Spleen (tissue), 11 donors: ENCODE measurements at regions not wholly inside any gene's neighbourhood (a gene's known extent, or its start where the extent isn't known, plus 50 kb on each side); places are given as distances from the start of the nearest gene placed in this dataset.

ENCODE experiments used
- DNase-seq: peaks from one replicate; pipeline ENCODE4 v3.0.0-alpha.2; 2020
- H3K27ac ChIP-seq, 8 donors: fragments of 200-600 bp; sonication (generic) in 7 of 8; 1 replicate in 4 of 8; 2 replicates in 4 of 8; pipeline versions ENCODE4 v1.5.0 to v1.8.0; 2016 to 2021; ENCODE audit warnings: inconsistent platforms in 4 of 8, mild to moderate bottlenecking in 4 of 8, moderate library complexity in 1 of 8
- H3K27me3 ChIP-seq, 7 donors: fragments of 200-600 bp; sonication (generic) in 6 of 7; replicated peaks in 1 of 7; 1 replicate in 4 of 7; 2 replicates in 3 of 7; pipeline versions ENCODE4 v1.5.0 to v1.8.0; 2016 to 2021; ENCODE audit warnings: inconsistent platforms in 3 of 7, mild to moderate bottlenecking in 1 of 7
- H3K36me3 ChIP-seq, 6 donors: fragments of 200-600 bp; sonication (generic) in 5 of 6; 1 replicate in 4 of 6; 2 replicates in 2 of 6; pipeline versions ENCODE4 v1.5.0 to v1.8.0; 2016 to 2021; ENCODE audit warnings: inconsistent platforms in 2 of 6
- H3K4me1 ChIP-seq, 6 donors: fragments of 200-600 bp; sonication (generic) in 5 of 6; 1 replicate in 3 of 6; 2 replicates in 3 of 6; pipeline versions ENCODE4 v1.5.0 to v1.8.0; 2016 to 2021; ENCODE audit warnings: inconsistent platforms in 3 of 6
- H3K4me3 ChIP-seq, 8 donors: fragments of 200-600 bp; sonication (generic) in 7 of 8; 1 replicate in 4 of 8; 2 replicates in 4 of 8; pipeline versions ENCODE4 v1.5.0 to v1.8.0; 2016 to 2021; ENCODE audit warnings: inconsistent platforms in 4 of 8, mild to moderate bottlenecking in 4 of 8, moderate library complexity in 2 of 8
- H3K9me3 ChIP-seq, 8 donors: fragments of 200-600 bp; sonication (generic) in 7 of 8; 1 replicate in 4 of 8; 2 replicates in 4 of 8; pipeline versions ENCODE4 v1.5.0 to v1.8.0; 2016 to 2021; ENCODE audit warnings: inconsistent platforms in 4 of 8
- POLR2A ChIP-seq, 3 donors: fragments of 450-650 bp; IDR thresholded peaks; one replicate each; pipeline ENCODE4 v1.5.1; 2017; ENCODE audit warnings: antibody characterized with exemption in 3 of 3, mild to moderate bottlenecking in 1 of 3
- POLR2AphosphoS5 ChIP-seq, 3 donors: sonication (generic); formaldehyde crosslinking; IDR thresholded peaks; one replicate each; pipeline ENCODE4 v1.5.1; 2017; ENCODE audit warnings: antibody characterized with exemption in 3 of 3
- WGBS, 5 donors: extraction: QIAGEN DNeasy Blood & Tissue Kit in 3 of 5; methylation state at CpG; one replicate each; pipeline versions ENCODE4 v1.1.5 to v1.1.7; 2013 to 2018; 5-methylcytosine and 5-hydroxymethylcytosine counted together
- intact Hi-C: fragments of 100-400 bp; cut with DNase I; formaldehyde crosslinking; loops from one replicate; pipeline ENCODE4 v1.15.0; 2023; ENCODE audit warnings: low total_unique reads
- TF ChIP-seq, protein P1 (sequence below), 11 experiments: fragments of 200-600 bp in 7 of 11; fragments of 450-650 bp in 4 of 11; sonication (generic) in 4 of 11; IDR thresholded peaks in 8 of 11; conservative IDR thresholded peaks in 3 of 11; 1 replicate in 7 of 11; 2 replicates in 4 of 11; pipeline versions ENCODE4 v1.4.0 to v1.8.0; 2016 to 2021; ENCODE audit warnings: antibody characterized with exemption in 11 of 11, inconsistent platforms in 4 of 11, mild to moderate bottlenecking in 1 of 11
- donor health status: healthy with polysubstance abuse.
- donor health status: DM: no; HTN: no; CAD: no; lungs with moderate emphysema.
- donor health status: DM: no; HTN: no; CAD: no.
- donor health status: Bipolar disorder and iron deficiency.
- donor health status: healthy.
- donor health status: DM: no; HTN: no; CAD: no.
- donor health status: DM: yes; HTN: yes; CAD: no.

DNA sequence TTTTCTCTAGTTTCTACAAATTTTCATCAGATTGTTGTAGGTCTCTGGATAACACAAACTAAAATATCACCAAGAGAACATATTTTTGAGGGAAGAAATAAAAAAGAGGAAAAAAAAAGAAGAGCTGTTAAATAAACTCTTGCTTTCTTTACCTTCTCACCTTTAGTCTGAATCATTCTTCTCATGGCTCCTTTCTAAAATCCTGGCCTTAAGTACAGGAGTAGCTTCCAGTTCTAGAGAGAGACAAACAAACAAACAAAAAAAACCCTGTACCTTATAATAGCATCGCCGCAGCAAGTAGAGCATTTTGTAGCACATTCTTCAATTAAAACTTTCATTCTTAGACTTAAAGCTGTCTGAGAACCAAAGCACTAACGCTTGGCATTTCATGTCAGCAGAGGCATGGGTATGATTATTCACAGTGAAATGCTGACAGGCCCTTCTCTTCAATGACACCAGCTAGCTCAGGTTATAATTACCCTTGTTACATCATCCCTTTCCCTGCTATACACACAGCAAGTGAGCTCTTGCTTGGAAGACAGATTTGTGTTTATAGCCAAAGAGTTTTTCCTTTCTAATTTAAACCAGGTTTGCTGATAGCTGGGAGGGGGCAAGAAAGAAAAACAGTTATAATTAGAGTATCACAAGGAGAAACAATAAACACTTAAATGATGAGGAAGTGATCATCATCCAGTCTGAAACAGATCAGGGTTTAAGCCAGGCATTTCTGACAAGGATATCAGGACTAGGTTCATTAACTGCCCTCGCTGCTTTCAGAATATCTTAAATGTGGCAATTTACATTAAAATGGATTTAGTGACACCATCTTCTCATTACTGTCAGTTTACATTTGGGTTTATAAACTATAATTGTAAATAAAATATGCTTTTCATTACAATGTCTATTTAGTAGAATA, 510.9 kb upstream of the ZNF608 start:
- no peak for DNase-seq
- TF ChIP-seq POLR2AphosphoS5 (IDR thresholded peaks at IDR 0.05) = no peak
- no peak for TF ChIP-seq POLR2A (IDR thresholded peaks at IDR 0.05)
- TF ChIP-seq, protein P1, sequence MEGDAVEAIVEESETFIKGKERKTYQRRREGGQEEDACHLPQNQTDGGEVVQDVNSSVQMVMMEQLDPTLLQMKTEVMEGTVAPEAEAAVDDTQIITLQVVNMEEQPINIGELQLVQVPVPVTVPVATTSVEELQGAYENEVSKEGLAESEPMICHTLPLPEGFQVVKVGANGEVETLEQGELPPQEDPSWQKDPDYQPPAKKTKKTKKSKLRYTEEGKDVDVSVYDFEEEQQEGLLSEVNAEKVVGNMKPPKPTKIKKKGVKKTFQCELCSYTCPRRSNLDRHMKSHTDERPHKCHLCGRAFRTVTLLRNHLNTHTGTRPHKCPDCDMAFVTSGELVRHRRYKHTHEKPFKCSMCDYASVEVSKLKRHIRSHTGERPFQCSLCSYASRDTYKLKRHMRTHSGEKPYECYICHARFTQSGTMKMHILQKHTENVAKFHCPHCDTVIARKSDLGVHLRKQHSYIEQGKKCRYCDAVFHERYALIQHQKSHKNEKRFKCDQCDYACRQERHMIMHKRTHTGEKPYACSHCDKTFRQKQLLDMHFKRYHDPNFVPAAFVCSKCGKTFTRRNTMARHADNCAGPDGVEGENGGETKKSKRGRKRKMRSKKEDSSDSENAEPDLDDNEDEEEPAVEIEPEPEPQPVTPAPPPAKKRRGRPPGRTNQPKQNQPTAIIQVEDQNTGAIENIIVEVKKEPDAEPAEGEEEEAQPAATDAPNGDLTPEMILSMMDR (IDR thresholded peaks at IDR 0.05 in 8 of 11, conservative IDR thresholded peaks at IDR 0.05 in 3 of 11) = no peak
- Histone ChIP-seq H3K9me3 (peaks cover 0 to 40% (median 32%) of the 10 kb centered on the region in 8 donors), H3K27ac (no peak overlapping the region), H3K36me3 (no peaks in the 10 kb centered on the region), H3K27me3 (no peaks in the 10 kb centered on the region), H3K4me1 (no peaks in the 10 kb centered on the region), H3K4me3 (no peak overlapping the region)
- WGBS, 5 donors = 88 to 95% (median 91%) methylated on average over 4 of the region's 4 CpGs
- intact Hi-C loops = no loop called here

DNA sequence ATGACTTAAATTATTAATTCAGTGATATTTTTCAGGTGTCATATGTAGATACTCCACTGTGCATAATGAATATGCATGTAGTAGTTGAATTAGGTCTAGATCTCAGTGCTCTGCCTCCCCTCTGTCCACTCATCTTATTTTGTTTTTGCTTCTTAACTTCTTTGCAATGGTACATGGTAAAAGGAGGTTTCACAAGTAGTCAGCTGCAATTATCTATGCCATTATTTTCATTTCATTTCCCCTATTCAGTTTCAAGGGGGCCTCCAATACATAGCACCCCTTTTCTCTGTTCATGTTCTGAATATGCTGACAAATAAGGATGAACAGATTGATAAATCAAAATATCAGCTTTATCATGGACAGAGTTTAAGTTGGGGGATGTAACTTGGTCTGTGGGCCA, 511.6 kb upstream of the ZNF608 start:
- intact Hi-C loops = no loop called here
- Histone ChIP-seq H3K4me3 (no peak overlapping the region), H3K9me3 (peaks cover 0 to 33% (median 28%) of the 10 kb centered on the region in 8 donors), H3K27ac (no peak overlapping the region), H3K27me3 (no peaks in the 10 kb centered on the region), H3K4me1 (no peaks in the 10 kb centered on the region), H3K36me3 (no peaks in the 10 kb centered on the region)
- TF ChIP-seq, protein P1 (IDR thresholded peaks at IDR 0.05 in 8 of 11, conservative IDR thresholded peaks at IDR 0.05 in 3 of 11) = no peak
- TF ChIP-seq POLR2AphosphoS5 (IDR thresholded peaks at IDR 0.05) (no peak), POLR2A (IDR thresholded peaks at IDR 0.05) (no peak)
- no peak for DNase-seq

DNA sequence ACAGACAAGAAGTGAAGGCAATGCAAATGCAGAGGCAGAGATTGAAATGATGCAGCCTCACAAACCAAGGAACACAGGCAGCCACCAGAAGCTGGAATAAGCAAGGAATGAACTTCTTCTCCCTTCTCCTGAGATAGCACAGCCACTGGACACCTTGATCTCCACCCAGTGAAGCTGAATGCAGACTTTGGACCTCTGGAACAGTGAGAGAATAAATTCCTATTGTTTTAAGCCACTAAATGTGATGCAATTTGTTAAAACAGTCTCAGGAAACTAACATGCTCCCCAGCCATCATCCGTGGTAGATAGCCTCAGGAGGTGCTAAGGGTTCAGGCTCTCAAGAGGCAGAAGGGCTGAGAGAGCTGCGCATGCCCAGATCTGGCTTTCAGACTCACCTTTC, 512.2 kb upstream of the ZNF608 start:
- 71 to 78% (median 72%) methylated on average over 2 of the region's 2 CpGs for WGBS, 5 donors
- H3K4me3 ChIP-seq = no peak overlapping the region
- no peak overlapping the region for H3K27ac ChIP-seq
- H3K27me3 ChIP-seq = no peaks in the 10 kb centered on the region
- DNase-seq = no peak
- H3K4me1 ChIP-seq = no peaks in the 10 kb centered on the region
- peaks cover 0 to 27% (median 24%) of the 10 kb centered on the region in 8 donors for H3K9me3 ChIP-seq
- H3K36me3 ChIP-seq = no peaks in the 10 kb centered on the region
- intact Hi-C loops = no loop called here
- no peak for TF ChIP-seq POLR2AphosphoS5 (IDR thresholded peaks at IDR 0.05)
- no peak for TF ChIP-seq POLR2A (IDR thresholded peaks at IDR 0.05)
- TF ChIP-seq, protein P1 (IDR thresholded peaks at IDR 0.05 in 8 of 11, conservative IDR thresholded peaks at IDR 0.05 in 3 of 11) = no peak

DNA sequence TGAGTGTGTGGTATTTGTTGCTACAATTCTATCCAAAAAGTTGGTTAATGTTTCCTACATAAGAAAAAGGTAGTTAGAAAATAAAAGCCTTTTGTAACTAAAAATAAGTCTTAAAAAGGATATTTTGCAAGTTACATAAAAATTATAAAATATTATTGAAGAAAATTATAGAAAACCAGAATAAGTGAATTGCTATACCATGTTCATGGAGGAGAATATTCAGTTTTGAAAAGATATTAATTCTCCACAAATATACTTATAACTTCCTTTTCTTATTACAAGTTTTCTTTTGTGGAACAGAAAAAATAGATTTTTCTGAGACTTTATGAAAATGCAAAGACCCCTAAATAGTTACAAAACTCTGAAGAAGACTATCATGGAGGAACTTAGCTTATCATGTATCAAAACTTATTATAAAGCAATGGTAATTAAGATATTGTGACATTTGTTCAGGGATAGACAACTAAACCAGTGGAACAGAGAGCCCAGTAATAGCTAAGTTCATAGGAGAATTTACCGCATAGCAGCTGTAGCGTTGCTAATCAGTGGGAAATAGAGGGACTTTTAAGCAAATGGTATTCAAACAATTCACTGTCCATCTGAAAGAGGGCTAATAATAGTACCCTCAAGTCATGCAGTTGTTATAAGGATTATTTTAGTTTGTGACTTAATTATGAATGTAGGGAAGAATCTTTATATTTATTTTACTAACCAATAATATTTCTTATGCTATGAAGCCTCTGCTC, 515.2 kb upstream of the ZNF608 start:
- TF ChIP-seq POLR2A (IDR thresholded peaks at IDR 0.05) = no peak
- TF ChIP-seq, protein P1 (IDR thresholded peaks at IDR 0.05 in 8 of 11, conservative IDR thresholded peaks at IDR 0.05 in 3 of 11) = no peak
- TF ChIP-seq POLR2AphosphoS5 (IDR thresholded peaks at IDR 0.05) = no peak
- 66 to 99% (median 90%) methylated on average over 2 of the region's 2 CpGs for WGBS, 5 donors
- Histone ChIP-seq H3K4me3 (no peak overlapping the region), H3K9me3 (peaks cover 0 to 12% (median 8%) of the 10 kb centered on the region in 8 donors), H3K27ac (no peak overlapping the region), H3K36me3 (no peaks in the 10 kb centered on the region), H3K27me3 (no peaks in the 10 kb centered on the region), H3K4me1 (no peaks in the 10 kb centered on the region)
- intact Hi-C loops = no loop called here
- DNase-seq = no peak
